GM18508 (cell line): ENCODE measurements at regions not wholly inside any gene's neighbourhood (a gene's known extent, or its start where the extent isn't known, plus 50 kb on each side); places are given as distances from the start of the nearest gene placed in this dataset.
"Not testable (repeated sequence)": the region's sequence is repeated elsewhere in the genome, so short reads cannot be mapped to it uniquely, and the experiment has no call there.

ENCODE experiments used
- ATAC-seq: cut with Tn5 transposase; IDR thresholded peaks from one replicate; pipeline ENCODE4 v1.9.1; 2021; ENCODE audit warnings: moderate number of reproducible peaks; ENCODE audit not compliant: insufficient read depth, unreplicated experiment

- no peak for ATAC-seq
These were observed 599.2 kb upstream of the POM121L12 start for GRCh38 chr7:52436278-52436677.

- no peak for ATAC-seq
These were observed 604.2 kb upstream of the POM121L12 start for GRCh38 chr7:52431082-52431815.

- ATAC-seq, result no peak
These were observed 612.2 kb upstream of the POM121L12 start for GRCh38 chr7:52423251-52423650.

GRCh38 chr7:52413051-52413450, 622.4 kb upstream of the POM121L12 start:
- ATAC-seq, result no peak

- no peak for ATAC-seq
These were observed 625.4 kb upstream of the POM121L12 start for GRCh38 chr7:52410032-52410431.

GRCh38 chr7:52406808-52407207, 628.6 kb upstream of the POM121L12 start:
- ATAC-seq, result no peak

GRCh38 chr7:52382731-52383130, 652.7 kb upstream of the POM121L12 start:
- no peak for ATAC-seq

- no peak for ATAC-seq
These were observed 665.5 kb upstream of the POM121L12 start for GRCh38 chr7:52369922-52370321.

- ATAC-seq, result no peak
These were observed 670.1 kb upstream of the POM121L12 start for GRCh38 chr7:52365349-52365748.

GRCh38 chr7:52362521-52362920, 672.9 kb upstream of the POM121L12 start:
- no peak for ATAC-seq

- ATAC-seq, result no peak
These were observed 674.9 kb upstream of the POM121L12 start for GRCh38 chr7:52360541-52360940.

GRCh38 chr7:52355053-52355452, 680.4 kb upstream of the POM121L12 start:
- no peak for ATAC-seq

GRCh38 chr7:52352013-52352981, 683.1 kb upstream of the POM121L12 start:
- ATAC-seq, result no peak

- no peak for ATAC-seq
These were observed 691.4 kb upstream of the POM121L12 start for GRCh38 chr7:52344015-52344414.

- no peak for ATAC-seq
These were observed 695.4 kb upstream of the POM121L12 start for GRCh38 chr7:52340067-52340466.

GRCh38 chr7:52328328-52328727, 707.1 kb upstream of the POM121L12 start:
- not testable (repeated sequence) for ATAC-seq

- ATAC-seq, result no peak
These were observed 710.2 kb upstream of the POM121L12 start for GRCh38 chr7:52325237-52325636.

- ATAC-seq, result no peak
These were observed 712.2 kb upstream of the POM121L12 start for GRCh38 chr7:52323202-52323746.

GRCh38 chr7:52320610-52321009, 714.8 kb upstream of the POM121L12 start:
- ATAC-seq, result no peak

GRCh38 chr7:52317921-52318320, 717.5 kb upstream of the POM121L12 start:
- no peak for ATAC-seq

- no peak for ATAC-seq
These were observed 723.5 kb upstream of the POM121L12 start for GRCh38 chr7:52311886-52312285.
